ENCODE measurements at regions not wholly inside any gene's neighbourhood (a gene's known extent, or its start where the extent isn't known, plus 50 kb on each side); places are given as distances from the start of the nearest gene placed in this dataset.
"Not testable (repeated sequence)": the region's sequence is repeated elsewhere in the genome, so short reads cannot be mapped to it uniquely, and the experiment has no call there.

- ChIA-PET POLR2A (no interaction called here), CTCF (interaction anchor here (0.5 to 1.1 kb wide), 2 partner anchors 11 to 279 kb away, joined by 3 read pairs; no protein-coding TSS in a partner anchor)
- Mint-ChIP-seq H3K9me3 (ENCODE audit: insufficient read depth) (no peaks in the 10 kb centered on the region), H3K36me3 (ENCODE audit: low read depth) (no peaks in the 10 kb centered on the region), H3K27ac (no peak overlapping the region), H3K27me3 (ENCODE audit: low read depth) (peaks cover 2% of the 10 kb centered on the region), H3K4me3 (no peak overlapping the region), H3K4me1 (ENCODE audit: low read depth) (no peaks in the 10 kb centered on the region)
- ATAC-seq (no peak), DNase-seq (no peak)
Observed at GRCh38 chr5:111829701-111830100, 72.7 kb upstream of the NREP start.

GRCh38 chr5:111826064-111826463, 69.1 kb upstream of the NREP start:
- Mint-ChIP-seq H3K4me1 (ENCODE audit: low read depth) (no peaks in the 10 kb centered on the region), H3K36me3 (ENCODE audit: low read depth) (no peaks in the 10 kb centered on the region), H3K27me3 (ENCODE audit: low read depth) (no peaks in the 10 kb centered on the region), H3K27ac (no peak overlapping the region), H3K9me3 (ENCODE audit: insufficient read depth) (no peaks in the 10 kb centered on the region), H3K4me3 (no peak overlapping the region)
- ATAC-seq (no peak), DNase-seq (no peak)
- POLR2A ChIA-PET: no interaction called here
- CTCF ChIA-PET: no interaction called here

- Mint-ChIP-seq H3K27me3 (ENCODE audit: low read depth) (no peaks in the 10 kb centered on the region), H3K4me3 (no peak overlapping the region), H3K27ac (no peak overlapping the region), H3K9me3 (ENCODE audit: insufficient read depth) (peaks cover 3% of the 10 kb centered on the region), H3K4me1 (ENCODE audit: low read depth) (no peaks in the 10 kb centered on the region), H3K36me3 (ENCODE audit: low read depth) (no peaks in the 10 kb centered on the region)
- CTCF ChIA-PET: interaction anchor here (3.1 kb wide), 1 partner anchor 270 kb away, joined by 13 read pairs; no protein-coding TSS in a partner anchor
- POLR2A ChIA-PET: no interaction called here
- no peak for DNase-seq
- no peak for ATAC-seq
Observed at GRCh38 chr5:111820072-111820471, 63.1 kb upstream of the NREP start.

- ATAC-seq; H3K9me3 Mint-ChIP-seq (ENCODE audit: insufficient read depth); H3K36me3 Mint-ChIP-seq (ENCODE audit: low read depth); H3K4me1 Mint-ChIP-seq (ENCODE audit: low read depth); H3K27me3 Mint-ChIP-seq (ENCODE audit: low read depth); DNase-seq; H3K4me3 Mint-ChIP-seq; POLR2A ChIA-PET; CTCF ChIA-PET; H3K27ac Mint-ChIP-seq: not testable (repeated sequence)
Observed at GRCh38 chr5:111819028-111819427, 62.0 kb upstream of the NREP start.

- H3K36me3 Mint-ChIP-seq (ENCODE audit: low read depth): no peaks in the 10 kb centered on the region
- H3K4me1 Mint-ChIP-seq (ENCODE audit: low read depth): no peaks in the 10 kb centered on the region
- no peak overlapping the region for H3K4me3 Mint-ChIP-seq
Observed at GRCh38 chr5:111813537-111813936, 56.5 kb upstream of the NREP start.

GRCh38 chr5:111810112-111810511, 53.1 kb upstream of the NREP start:
- Mint-ChIP-seq H3K4me3 (no peak overlapping the region), H3K27me3 (ENCODE audit: low read depth) (peaks cover 9% of the 10 kb centered on the region), H3K36me3 (ENCODE audit: low read depth) (no peaks in the 10 kb centered on the region), H3K4me1 (ENCODE audit: low read depth) (no peaks in the 10 kb centered on the region), H3K9me3 (ENCODE audit: insufficient read depth) (no peaks in the 10 kb centered on the region), H3K27ac (no peak overlapping the region)
- no peak for DNase-seq
- ChIA-PET CTCF (no interaction called here), POLR2A (no interaction called here)
- no peak for ATAC-seq

More at GRCh38 chr5:111813537-111813936, 56.5 kb upstream of the NREP start:
- ChIA-PET CTCF (interaction anchor here (1.5 kb wide), 1 partner anchor 263 kb away, joined by 3 read pairs; no protein-coding TSS in a partner anchor), POLR2A (no interaction called here)
- ATAC-seq (no peak), DNase-seq (no peak)
- Mint-ChIP-seq H3K27me3 (ENCODE audit: low read depth) (peaks cover 2% of the 10 kb centered on the region), H3K27ac (no peak overlapping the region), H3K9me3 (ENCODE audit: insufficient read depth) (peaks cover 3% of the 10 kb centered on the region)

All from activated CD8-positive, alpha-beta T cell treated with anti-CD3 and anti-CD28 coated beads, Interleukin-2, amount 10 ng/mL, durations not matched to agents 7 days and 5 days (primary cell).